ENCODE measurements at regions not wholly inside any gene's neighbourhood (a gene's known extent, or its start where the extent isn't known, plus 50 kb on each side); places are given as distances from the start of the nearest gene placed in this dataset.

GRCh38 chr4:22122062-22122461 lies 173.5 kb upstream of the KCNIP4 start:
- no peak for DNase-seq (ENCODE audit: low read depth in 2 of 3, low spot score in 2 of 3)

GRCh38 chr4:22115262-22115661 lies 166.7 kb upstream of the KCNIP4 start:
- no peak for DNase-seq (ENCODE audit: low read depth in 2 of 3, low spot score in 2 of 3)

GRCh38 chr4:22103768-22104167 lies 155.2 kb upstream of the KCNIP4 start:
- no peak for DNase-seq (ENCODE audit: low read depth in 2 of 3, low spot score in 2 of 3)

- no peak for DNase-seq (ENCODE audit: low read depth in 2 of 3, low spot score in 2 of 3)
Observed at GRCh38 chr4:22099896-22100295, 151.3 kb upstream of the KCNIP4 start.

- no peak for DNase-seq (ENCODE audit: low read depth in 2 of 3, low spot score in 2 of 3)
Observed at GRCh38 chr4:22097596-22097995, 149.0 kb upstream of the KCNIP4 start.

GRCh38 chr4:22094217-22094616 lies 145.6 kb upstream of the KCNIP4 start:
- DNase-seq (ENCODE audit: low read depth in 2 of 3, low spot score in 2 of 3) = no peak

- no peak for DNase-seq (ENCODE audit: low read depth in 2 of 3, low spot score in 2 of 3)
Observed at GRCh38 chr4:22093126-22093525, 144.6 kb upstream of the KCNIP4 start.

- DNase-seq (ENCODE audit: low read depth in 2 of 3, low spot score in 2 of 3) = no peak
Observed at GRCh38 chr4:22091906-22092305, 143.3 kb upstream of the KCNIP4 start.

GRCh38 chr4:22091352-22091717 lies 142.8 kb upstream of the KCNIP4 start:
- no peak for DNase-seq (ENCODE audit: low read depth in 2 of 3, low spot score in 2 of 3)

GRCh38 chr4:22090661-22091351 lies 142.2 kb upstream of the KCNIP4 start:
- no peak for DNase-seq (ENCODE audit: low read depth in 2 of 3, low spot score in 2 of 3)

GRCh38 chr4:22077571-22077970 lies 129.0 kb upstream of the KCNIP4 start:
- no peak for DNase-seq (ENCODE audit: low read depth in 2 of 3, low spot score in 2 of 3)

- no peak for DNase-seq (ENCODE audit: low read depth in 2 of 3, low spot score in 2 of 3)
Observed at GRCh38 chr4:22072726-22073125, 124.2 kb upstream of the KCNIP4 start.

- no peak for DNase-seq (ENCODE audit: low read depth in 2 of 3, low spot score in 2 of 3)
Observed at GRCh38 chr4:22072240-22072639, 123.7 kb upstream of the KCNIP4 start.

- no peak for DNase-seq (ENCODE audit: low read depth in 2 of 3, low spot score in 2 of 3)
Observed at GRCh38 chr4:22071749-22072148, 123.2 kb upstream of the KCNIP4 start.

GRCh38 chr4:22070256-22070655 lies 121.7 kb upstream of the KCNIP4 start:
- DNase-seq (ENCODE audit: low read depth in 2 of 3, low spot score in 2 of 3) = no peak

GRCh38 chr4:22063613-22064012 lies 115.0 kb upstream of the KCNIP4 start:
- no peak for DNase-seq (ENCODE audit: low read depth in 2 of 3, low spot score in 2 of 3)

- no peak for DNase-seq (ENCODE audit: low read depth in 2 of 3, low spot score in 2 of 3)
Observed at GRCh38 chr4:22062676-22063075, 114.1 kb upstream of the KCNIP4 start.

- DNase-seq (ENCODE audit: low read depth in 2 of 3, low spot score in 2 of 3) = no peak
Observed at GRCh38 chr4:22055954-22056353, 107.4 kb upstream of the KCNIP4 start.

- no peak for DNase-seq (ENCODE audit: low read depth in 2 of 3, low spot score in 2 of 3)
Observed at GRCh38 chr4:22052076-22052475, 103.5 kb upstream of the KCNIP4 start.

GRCh38 chr4:22048323-22048722 lies 99.8 kb upstream of the KCNIP4 start:
- no peak for DNase-seq (ENCODE audit: low read depth in 2 of 3, low spot score in 2 of 3)

GRCh38 chr4:22047793-22048192 lies 99.2 kb upstream of the KCNIP4 start:
- no peak for DNase-seq (ENCODE audit: low read depth in 2 of 3, low spot score in 2 of 3)

GRCh38 chr4:22045051-22045630 lies 96.6 kb upstream of the KCNIP4 start:
- DNase-seq (ENCODE audit: low read depth in 2 of 3, low spot score in 2 of 3) = no peak

GRCh38 chr4:22031423-22031822 lies 82.9 kb upstream of the KCNIP4 start:
- DNase-seq (ENCODE audit: low read depth in 2 of 3, low spot score in 2 of 3) = no peak

All from activated CD8-positive, alpha-beta memory T cell treated with anti-CD3 and anti-CD28 coated beads for 48 hours (primary cell).